ENCODE measurements at regions not wholly inside any gene's neighbourhood (a gene's known extent, or its start where the extent isn't known, plus 50 kb on each side); places are given as distances from the start of the nearest gene placed in this dataset.

GRCh38 chr18:47601581-47602272 is 328.7 kb downstream of the SMAD2 start:
- no peak for TF ChIP-seq POLR2A (IDR thresholded peaks at IDR 0.05)
- TF ChIP-seq, protein P1, sequence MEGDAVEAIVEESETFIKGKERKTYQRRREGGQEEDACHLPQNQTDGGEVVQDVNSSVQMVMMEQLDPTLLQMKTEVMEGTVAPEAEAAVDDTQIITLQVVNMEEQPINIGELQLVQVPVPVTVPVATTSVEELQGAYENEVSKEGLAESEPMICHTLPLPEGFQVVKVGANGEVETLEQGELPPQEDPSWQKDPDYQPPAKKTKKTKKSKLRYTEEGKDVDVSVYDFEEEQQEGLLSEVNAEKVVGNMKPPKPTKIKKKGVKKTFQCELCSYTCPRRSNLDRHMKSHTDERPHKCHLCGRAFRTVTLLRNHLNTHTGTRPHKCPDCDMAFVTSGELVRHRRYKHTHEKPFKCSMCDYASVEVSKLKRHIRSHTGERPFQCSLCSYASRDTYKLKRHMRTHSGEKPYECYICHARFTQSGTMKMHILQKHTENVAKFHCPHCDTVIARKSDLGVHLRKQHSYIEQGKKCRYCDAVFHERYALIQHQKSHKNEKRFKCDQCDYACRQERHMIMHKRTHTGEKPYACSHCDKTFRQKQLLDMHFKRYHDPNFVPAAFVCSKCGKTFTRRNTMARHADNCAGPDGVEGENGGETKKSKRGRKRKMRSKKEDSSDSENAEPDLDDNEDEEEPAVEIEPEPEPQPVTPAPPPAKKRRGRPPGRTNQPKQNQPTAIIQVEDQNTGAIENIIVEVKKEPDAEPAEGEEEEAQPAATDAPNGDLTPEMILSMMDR (IDR thresholded peaks at IDR 0.05), result no peak

All from right lobe of liver (tissue), 4 donors.